AG09309 (cell line): ENCODE measurements at regions not wholly inside any gene's neighbourhood (a gene's known extent, or its start where the extent isn't known, plus 50 kb on each side); places are given as distances from the start of the nearest gene placed in this dataset.

Experiments
- DNase-seq: peaks from one replicate; pipeline ENCODE4 v3.0.0-alpha.2; 2010; ENCODE audit warnings: low read depth
- H3K4me3 ChIP-seq: 2 replicates; pipeline ENCODE4 v1.5.1; 2011; ENCODE audit warnings: mild to moderate bottlenecking, low read depth, low read length, moderate library complexity; ENCODE audit not compliant: control insufficient read depth
- CTCF ChIP-seq: IDR thresholded peaks from 2 replicates; pipeline ENCODE4 v1.5.1; 2011; ENCODE audit warnings: mild to moderate bottlenecking, low read depth, low read length, inconsistent platforms; ENCODE audit not compliant: insufficient read depth, control insufficient read depth; ENCODE audit errors: missing control alignments

- no peak overlapping the region for H3K4me3 ChIP-seq
- no peak for TF ChIP-seq CTCF
- DNase-seq, result no peak
Measured at GRCh38 chr21:43339668-43340067, 87.3 kb downstream of the SIK1 start.

- TF ChIP-seq CTCF, result no peak
- no peak overlapping the region for H3K4me3 ChIP-seq
- DNase-seq, result no peak
Measured at GRCh38 chr21:43338951-43339350, 88.0 kb downstream of the SIK1 start.

- no peak overlapping the region for H3K4me3 ChIP-seq
- no peak for TF ChIP-seq CTCF
- DNase-seq, result no peak
Measured at GRCh38 chr21:43337901-43338655, 88.9 kb downstream of the SIK1 start.

GRCh38 chr21:43335119-43335518 lies 91.8 kb downstream of the SIK1 start:
- no peak overlapping the region for H3K4me3 ChIP-seq
- no peak for DNase-seq
- TF ChIP-seq CTCF, result no peak

- TF ChIP-seq CTCF, result no peak
- H3K4me3 ChIP-seq, result no peak overlapping the region
- DNase-seq, result no peak
Measured at GRCh38 chr21:43334214-43334958, 92.5 kb downstream of the SIK1 start.

- DNase-seq, result peak; percentile 71
- peak overlapping the region; percentile 32 for H3K4me3 ChIP-seq
- TF ChIP-seq CTCF, result no peak
Measured at GRCh38 chr21:43333298-43334062, 93.5 kb downstream of the SIK1 start.
